H9 (cell line): ENCODE measurements at regions not wholly inside any gene's neighbourhood (a gene's known extent, or its start where the extent isn't known, plus 50 kb on each side); places are given as distances from the start of the nearest gene placed in this dataset.

Experiments used
- DNase-seq: peaks from one replicate; pipeline ENCODE4 v3.0.0-alpha.2; 2017
- H2AFZ ChIP-seq: one replicate; pipeline ENCODE4 v1.6.1; 2013; ENCODE audit warnings: mild to moderate bottlenecking, low read length, control low read depth, moderate library complexity
- H2AK5ac ChIP-seq: 2 replicates; pipeline ENCODE4 v1.6.1; 2013; ENCODE audit warnings: low read length, control low read depth, mixed read lengths; ENCODE audit not compliant: insufficient read length
- H2BK120ac ChIP-seq: one replicate; pipeline ENCODE4 v1.6.1; 2013; ENCODE audit warnings: low read depth, mild to moderate bottlenecking, low read length, control low read depth, inconsistent platforms; ENCODE audit not compliant: poor library complexity, severe bottlenecking
- H2BK12ac ChIP-seq: 2 replicates; pipeline ENCODE4 v1.6.1; 2013; ENCODE audit warnings: low read length, control low read depth, mixed read lengths, low read depth; ENCODE audit not compliant: insufficient read length
- H2BK15ac ChIP-seq: 2 replicates; pipeline ENCODE4 v1.6.1; 2013; ENCODE audit warnings: low read depth, low read length, control low read depth
- H2BK20ac ChIP-seq: one replicate; pipeline ENCODE4 v1.6.1; 2013; ENCODE audit warnings: low read depth, mild to moderate bottlenecking, low read length, control low read depth, inconsistent platforms; ENCODE audit not compliant: poor library complexity, severe bottlenecking
- H2BK5ac ChIP-seq: 2 replicates; pipeline ENCODE4 v1.6.1; 2013; ENCODE audit warnings: low read length, control low read depth, mixed read lengths; ENCODE audit not compliant: insufficient read length
- H3K14ac ChIP-seq: 2 replicates; pipeline ENCODE4 v1.6.1; 2013; ENCODE audit warnings: low read length, control low read depth; ENCODE audit not compliant: insufficient read depth
- H3K18ac ChIP-seq: 2 replicates; pipeline ENCODE4 v1.6.1; 2013; ENCODE audit warnings: low read depth, mild to moderate bottlenecking, mixed read lengths, low read length, control low read depth; ENCODE audit not compliant: insufficient read length
- H3K23ac ChIP-seq: 2 replicates; pipeline ENCODE4 v1.6.1; 2013; ENCODE audit warnings: low read length, control low read depth, mixed read lengths, low read depth; ENCODE audit not compliant: insufficient read length
- H3K23me2 ChIP-seq: 2 replicates; pipeline ENCODE4 v1.6.1; 2013; ENCODE audit warnings: low read depth, mild to moderate bottlenecking, mixed read lengths, low read length, control low read depth; ENCODE audit not compliant: insufficient read length, poor library complexity, severe bottlenecking
- H3K27ac ChIP-seq: 2 replicates; pipeline ENCODE4 v1.5.1; 2013; ENCODE audit warnings: low read length, control low read depth, mixed read lengths, low read depth; ENCODE audit not compliant: insufficient read length
- H3K27me3 ChIP-seq: 2 replicates; pipeline ENCODE4 v1.6.1; 2013; ENCODE audit warnings: low read length, control low read depth, inconsistent platforms; ENCODE audit not compliant: insufficient read depth
- H3K4ac ChIP-seq: 2 replicates; pipeline ENCODE4 v1.6.1; 2013; ENCODE audit warnings: low read depth, mild to moderate bottlenecking, control low read depth, inconsistent platforms, low read length, moderate library complexity
- H3K4me1 ChIP-seq: 2 replicates; pipeline ENCODE4 v1.6.1; 2013; ENCODE audit warnings: low read length, control low read depth, inconsistent platforms; ENCODE audit not compliant: insufficient read depth
- H3K4me2 ChIP-seq: 2 replicates; pipeline ENCODE4 v1.6.1; 2013; ENCODE audit warnings: low read length, control low read depth, mixed read lengths; ENCODE audit not compliant: insufficient read length, insufficient read depth
- H3K56ac ChIP-seq: 2 replicates; pipeline ENCODE4 v1.6.1; 2013; ENCODE audit warnings: low read depth, mild to moderate bottlenecking, mixed read lengths, low read length, control low read depth; ENCODE audit not compliant: insufficient read length
- H3K79me1 ChIP-seq: 2 replicates; pipeline ENCODE4 v1.6.1; 2013; ENCODE audit warnings: low read depth, mild to moderate bottlenecking, moderate library complexity, low read length, control low read depth, inconsistent platforms; ENCODE audit not compliant: insufficient read depth, poor library complexity, severe bottlenecking
- H3K79me2 ChIP-seq: 2 replicates; pipeline ENCODE4 v1.6.1; 2013; ENCODE audit warnings: low read length, control low read depth, inconsistent platforms; ENCODE audit not compliant: insufficient read depth
- H3K9ac ChIP-seq: 2 replicates; pipeline ENCODE4 v1.6.1; 2013; ENCODE audit warnings: low read length, control low read depth, mixed read lengths; ENCODE audit not compliant: insufficient read length; ENCODE audit errors: extremely low read depth
- H3K9me3 ChIP-seq: one replicate; pipeline ENCODE4 v1.6.1; 2013; ENCODE audit warnings: low read depth, low read length, inconsistent platforms; ENCODE audit not compliant: control insufficient read depth
- H3T11ph ChIP-seq: one replicate; pipeline ENCODE4 v1.6.1; 2013; ENCODE audit warnings: mild to moderate bottlenecking, low read length, control low read depth, inconsistent platforms
- H4K20me1 ChIP-seq: one replicate; pipeline ENCODE4 v1.6.1; 2013; ENCODE audit not compliant: control insufficient read depth, insufficient read length, insufficient read depth
- H4K5ac ChIP-seq: 2 replicates; pipeline ENCODE4 v1.6.1; 2013; ENCODE audit warnings: low read depth, mild to moderate bottlenecking, mixed read lengths, low read length, control low read depth; ENCODE audit not compliant: insufficient read length
- H4K8ac ChIP-seq: replicated peaks from 2 replicates; pipeline ENCODE4 v1.6.1; 2013; ENCODE audit warnings: low read length, control low read depth, mixed read lengths, low read depth; ENCODE audit not compliant: insufficient read length
- H4K91ac ChIP-seq: 2 replicates; pipeline ENCODE4 v1.6.1; 2013; ENCODE audit warnings: low read depth, mild to moderate bottlenecking, moderate library complexity, mixed read lengths, low read length, control low read depth; ENCODE audit not compliant: insufficient read length
- H3K27ac Mint-ChIP-seq, 3 experiments: 2 replicates in 2 of 3; 3 replicates in 1 of 3; pipeline ENCODE4 v1.8.0; 2020 to 2021; ENCODE audit warnings: mixed read lengths in 3 of 3, mild to moderate bottlenecking in 1 of 3, moderate library complexity in 1 of 3
- H3K27me3 Mint-ChIP-seq: 2 replicates; pipeline ENCODE4 v1.8.0; 2021; ENCODE audit warnings: low read depth, mild to moderate bottlenecking, moderate library complexity, mixed read lengths
- H3K36me3 Mint-ChIP-seq, 3 experiments: 2 replicates in 2 of 3; 3 replicates in 1 of 3; pipeline ENCODE4 v1.8.0; 2020 to 2021; ENCODE audit warnings: low read depth in 3 of 3, mixed read lengths in 3 of 3; ENCODE audit not compliant: insufficient read depth in 1 of 3
- H3K4me1 Mint-ChIP-seq, 2 experiments: 2 replicates each; pipeline ENCODE4 v1.8.0; 2020; ENCODE audit warnings: mixed read lengths in 2 of 2
- H3K4me3 Mint-ChIP-seq, 2 experiments: 2 replicates in 1 of 2; 3 replicates in 1 of 2; pipeline ENCODE4 v1.8.0; 2020 to 2021; ENCODE audit warnings: mild to moderate bottlenecking in 2 of 2, mixed read lengths in 2 of 2, moderate library complexity in 1 of 2
- H3K9me3 Mint-ChIP-seq, 2 experiments: 2 replicates in 1 of 2; 3 replicates in 1 of 2; pipeline ENCODE4 v1.8.0; 2020; ENCODE audit warnings: mild to moderate bottlenecking in 2 of 2, mixed read lengths in 2 of 2, moderate library complexity in 1 of 2
- WGBS: extraction: QIAGEN DNeasy Blood & Tissue Kit; methylation state at CpG from one replicate; pipeline ENCODE4 v1.1.7; 2013; ENCODE audit warnings: missing lambda C conversion rate, low lambda C conversion rate, mixed read lengths; ENCODE audit not compliant: insufficient read length; ENCODE audit errors: extremely low coverage; 5-methylcytosine and 5-hydroxymethylcytosine counted together
- TF ChIP-seq, protein P1 (sequence below): fragments of 200-600 bp; sonication (generic); conservative IDR thresholded peaks from 3 replicates; pipeline ENCODE4 v1.8.0; 2021; ENCODE audit warnings: antibody characterized with exemption, mild to moderate bottlenecking

GRCh38 chr18:37721544-37722522, 156.2 kb upstream of the CELF4 start:
- Histone ChIP-seq H3K14ac (no peak overlapping the region), H2AK5ac (no peak overlapping the region), H2BK120ac (no peak overlapping the region), H2AFZ (no peak overlapping the region), H3K4ac (no peak overlapping the region), H3K23me2 (no peaks in the 10 kb centered on the region), H3K18ac (no peak overlapping the region), H4K20me1 (no peaks in the 10 kb centered on the region), H2BK20ac (no peak overlapping the region), H2BK15ac (no peak overlapping the region), H3K79me1 (no peaks in the 10 kb centered on the region), H4K8ac (no peak overlapping the region), H2BK5ac (no peak overlapping the region), H3K27me3 (no peaks in the 10 kb centered on the region), H3K27ac (no peak overlapping the region), H4K91ac (no peak overlapping the region), H3K79me2 (no peaks in the 10 kb centered on the region), H2BK12ac (no peak overlapping the region), H3T11ph (no peak overlapping the region), H3K9ac (no peak overlapping the region), H3K4me2 (no peak overlapping the region), H3K56ac (no peak overlapping the region), H3K4me1 (no peaks in the 10 kb centered on the region), H3K9me3 (no peaks in the 10 kb centered on the region), H4K5ac (no peak overlapping the region), H3K23ac (no peak overlapping the region)
- Mint-ChIP-seq H3K27me3 (peaks cover 15% of the 10 kb centered on the region), H3K36me3 (no peaks in the 10 kb centered on the region), H3K9me3 (no peaks in the 10 kb centered on the region), H3K27ac (no peak overlapping the region; a peak in 1 of 7 replicates), H3K4me3 (no peak overlapping the region), H3K4me1 (peaks cover 0 to 4% of the 10 kb centered on the region in 2 experiments; a peak in 3 of 4 replicates)
- WGBS = no CpG with 5 or more reads among the region's 11 CpGs
- no peak for DNase-seq
- TF ChIP-seq, protein P1, sequence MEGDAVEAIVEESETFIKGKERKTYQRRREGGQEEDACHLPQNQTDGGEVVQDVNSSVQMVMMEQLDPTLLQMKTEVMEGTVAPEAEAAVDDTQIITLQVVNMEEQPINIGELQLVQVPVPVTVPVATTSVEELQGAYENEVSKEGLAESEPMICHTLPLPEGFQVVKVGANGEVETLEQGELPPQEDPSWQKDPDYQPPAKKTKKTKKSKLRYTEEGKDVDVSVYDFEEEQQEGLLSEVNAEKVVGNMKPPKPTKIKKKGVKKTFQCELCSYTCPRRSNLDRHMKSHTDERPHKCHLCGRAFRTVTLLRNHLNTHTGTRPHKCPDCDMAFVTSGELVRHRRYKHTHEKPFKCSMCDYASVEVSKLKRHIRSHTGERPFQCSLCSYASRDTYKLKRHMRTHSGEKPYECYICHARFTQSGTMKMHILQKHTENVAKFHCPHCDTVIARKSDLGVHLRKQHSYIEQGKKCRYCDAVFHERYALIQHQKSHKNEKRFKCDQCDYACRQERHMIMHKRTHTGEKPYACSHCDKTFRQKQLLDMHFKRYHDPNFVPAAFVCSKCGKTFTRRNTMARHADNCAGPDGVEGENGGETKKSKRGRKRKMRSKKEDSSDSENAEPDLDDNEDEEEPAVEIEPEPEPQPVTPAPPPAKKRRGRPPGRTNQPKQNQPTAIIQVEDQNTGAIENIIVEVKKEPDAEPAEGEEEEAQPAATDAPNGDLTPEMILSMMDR = no peak
